ENCODE measurements at regions not wholly inside any gene's neighbourhood (a gene's known extent, or its start where the extent isn't known, plus 50 kb on each side); places are given as distances from the start of the nearest gene placed in this dataset.

DNA sequence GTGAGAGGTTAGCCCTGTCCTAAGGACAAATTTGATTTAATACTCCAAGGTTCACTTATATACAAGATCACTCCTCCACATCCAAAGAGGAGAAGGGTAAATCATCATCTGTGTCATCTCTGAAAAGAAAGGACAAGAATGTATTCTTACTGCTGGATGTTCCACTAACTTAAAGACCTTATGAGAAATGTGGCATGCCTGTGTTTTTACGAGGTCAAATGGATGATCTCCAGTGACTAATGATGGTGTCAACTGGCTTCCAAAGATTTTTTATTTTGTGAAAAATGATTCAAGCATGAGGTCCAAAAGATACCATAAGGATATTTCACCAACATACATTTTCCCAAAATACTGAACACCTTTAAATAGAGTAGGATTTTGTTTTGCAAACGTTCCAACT is 143.4 kb downstream of the PTCHD1 start:
- TF ChIP-seq POLR2AphosphoS5 (IDR thresholded peaks at IDR 0.05; ENCODE audit: borderline replicate concordance, low read depth, low read length) (no peak), EZH2 (IDR thresholded peaks at IDR 0.05) (no peak)
